Naive thymus-derived CD4-positive, alpha-beta T cell (primary cell): ENCODE measurements at regions not wholly inside any gene's neighbourhood (a gene's known extent, or its start where the extent isn't known, plus 50 kb on each side); places are given as distances from the start of the nearest gene placed in this dataset.

Experiments used
- ATAC-seq: fragments of 150-1000 bp; cut with Tn5 transposase; 2 replicates; pipeline ENCODE4 v1.10.0; 2021; ENCODE audit warnings: mild to moderate bottlenecking, moderate library complexity
- CTCF ChIA-PET: fragments of 350-600 bp; sonication (Branson Sonifier 250); formaldehyde crosslinking; loops from one replicate; lab custom pipeline; 2021; ENCODE audit warnings: antibody characterized with exemption; lab: Charles Lee
- POLR2A ChIA-PET: fragments of 350-600 bp; sonication (Branson Sonifier 250); formaldehyde crosslinking; loops from one replicate; lab custom pipeline; 2021; ENCODE audit warnings: antibody characterized with exemption, inconsistent platforms; lab: Charles Lee
- DNase-seq, 9 donors: peaks; one replicate each; pipeline versions ENCODE4 v3.0.0 to v3.0.0-alpha.2; 2020 to 2022; ENCODE audit warnings: mixed read lengths in 1 of 9
- H3K27ac ChIP-seq: one replicate; pipeline ENCODE4 v1.7.0; 2013; ENCODE audit warnings: mild to moderate bottlenecking, low read depth, low read length, moderate library complexity
- H3K27me3 ChIP-seq, 2 donors: one replicate each; pipeline ENCODE4 v1.7.0; 2013; ENCODE audit warnings: low read length in 2 of 2, mild to moderate bottlenecking in 2 of 2, moderate library complexity in 2 of 2; ENCODE audit not compliant: control insufficient read depth in 2 of 2, insufficient read depth in 2 of 2
- H3K36me3 ChIP-seq, 3 experiments: 1 replicate in 2 of 3; 2 replicates in 1 of 3; pipeline ENCODE4 v1.7.0; 2013; ENCODE audit warnings: low read length in 3 of 3, mild to moderate bottlenecking in 3 of 3, moderate library complexity in 1 of 3; ENCODE audit not compliant: insufficient read depth in 3 of 3, control insufficient read depth in 2 of 3
- H3K4me1 ChIP-seq, 2 donors: one replicate each; pipeline ENCODE4 v1.7.0; 2013; ENCODE audit warnings: low read length in 2 of 2, mild to moderate bottlenecking in 2 of 2, moderate library complexity in 1 of 2; ENCODE audit not compliant: control insufficient read depth in 2 of 2, insufficient read depth in 2 of 2
- H3K4me3 ChIP-seq: 2 replicates; pipeline ENCODE4 v1.7.0; 2013; ENCODE audit warnings: mild to moderate bottlenecking, low read length
- H3K9me3 ChIP-seq, 3 experiments: 1 replicate in 2 of 3; 2 replicates in 1 of 3; pipeline ENCODE4 v1.7.0; 2013; ENCODE audit warnings: low read length in 3 of 3; ENCODE audit not compliant: control insufficient read depth in 2 of 3
- H3K27ac Mint-ChIP-seq, 9 donors: one replicate each; pipeline ENCODE4 v1.8.0; 2020 to 2022; ENCODE audit warnings: mixed read lengths in 9 of 9, mild to moderate bottlenecking in 8 of 9, moderate library complexity in 5 of 9, inconsistent platforms in 2 of 9
- H3K27me3 Mint-ChIP-seq, 5 donors: one replicate each; pipeline ENCODE4 v1.8.0; 2021 to 2022; ENCODE audit warnings: mixed read lengths in 5 of 5, mild to moderate bottlenecking in 1 of 5
- H3K36me3 Mint-ChIP-seq, 5 donors: one replicate each; pipeline ENCODE4 v1.8.0; 2020 to 2022; ENCODE audit warnings: mixed read lengths in 5 of 5, mild to moderate bottlenecking in 3 of 5, inconsistent platforms in 1 of 5
- H3K4me1 Mint-ChIP-seq, 7 donors: one replicate each; pipeline ENCODE4 v1.8.0; 2020 to 2022; ENCODE audit warnings: mixed read lengths in 7 of 7, mild to moderate bottlenecking in 3 of 7, inconsistent platforms in 1 of 7
- H3K4me3 Mint-ChIP-seq, 10 donors: one replicate each; pipeline ENCODE4 v1.8.0; 2020 to 2022; ENCODE audit warnings: mild to moderate bottlenecking in 10 of 10, mixed read lengths in 10 of 10, moderate library complexity in 6 of 10, inconsistent platforms in 2 of 10
- H3K9me3 Mint-ChIP-seq, 11 donors: one replicate each; pipeline ENCODE4 v1.8.0; 2020 to 2022; ENCODE audit warnings: mixed read lengths in 11 of 11, mild to moderate bottlenecking in 4 of 11, inconsistent platforms in 1 of 11, moderate library complexity in 1 of 11
- intact Hi-C, 2 donors: fragments of 100-400 bp; cut with micrococcal nuclease; formaldehyde crosslinking; loops; one replicate each; pipeline ENCODE4 v1.15.1; 2023

GRCh38 chr6:93048381-93048780 lies 371.0 kb downstream of the EPHA7 start:
- Mint-ChIP-seq H3K9me3 (peaks cover 0 to 5% (median 0%) of the 10 kb centered on the region in 11 donors), H3K27me3 (no peaks in the 10 kb centered on the region), H3K36me3 (no peaks in the 10 kb centered on the region), H3K4me3 (no peak overlapping the region), H3K27ac (no peak overlapping the region), H3K4me1 (no peaks in the 10 kb centered on the region)
- no peak overlapping the region for H3K4me3 ChIP-seq
- ChIA-PET POLR2A (no interaction called here), CTCF (no interaction called here)
- no peak overlapping the region for H3K27ac ChIP-seq
- H3K9me3 ChIP-seq: no peaks in the 10 kb centered on the region
- no peaks in the 10 kb centered on the region for H3K27me3 ChIP-seq
- DNase-seq: no peak
- H3K4me1 ChIP-seq: no peaks in the 10 kb centered on the region
- intact Hi-C loops: no loop called here
- no peaks in the 10 kb centered on the region for H3K36me3 ChIP-seq
- no peak for ATAC-seq

DNA sequence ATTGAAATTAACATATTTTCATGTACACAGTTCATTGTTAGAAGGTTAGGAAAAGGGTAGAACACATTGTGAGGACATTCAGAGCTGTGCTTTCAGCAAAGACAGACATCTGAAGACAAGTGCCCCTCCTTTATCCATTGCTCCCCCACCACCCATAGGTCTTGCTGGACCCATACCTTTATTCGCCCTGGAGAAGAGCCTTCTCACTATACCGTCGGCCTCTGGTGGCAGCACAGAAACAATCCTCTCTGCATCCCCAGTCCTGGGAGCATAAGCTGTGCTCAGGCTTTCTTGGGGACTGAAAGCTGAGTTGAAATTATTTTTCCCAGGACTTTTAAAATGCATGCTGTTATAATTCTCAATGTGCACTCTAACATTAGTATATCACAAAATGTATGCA lies 372.3 kb downstream of the EPHA7 start:
- H3K36me3 ChIP-seq: no peaks in the 10 kb centered on the region
- no peak overlapping the region for H3K4me3 Mint-ChIP-seq
- no peak overlapping the region for H3K27ac Mint-ChIP-seq
- peaks cover 0 to 5% (median 0%) of the 10 kb centered on the region in 11 donors for H3K9me3 Mint-ChIP-seq
- no peaks in the 10 kb centered on the region for H3K36me3 Mint-ChIP-seq
- DNase-seq (no peak), ATAC-seq (no peak)
- H3K9me3 ChIP-seq: no peaks in the 10 kb centered on the region
- no peaks in the 10 kb centered on the region for H3K27me3 Mint-ChIP-seq
- POLR2A ChIA-PET: no interaction called here
- intact Hi-C loops: no loop called here
- no peaks in the 10 kb centered on the region for H3K4me1 ChIP-seq
- CTCF ChIA-PET: no interaction called here
- H3K27ac ChIP-seq: no peak overlapping the region
- no peak overlapping the region for H3K4me3 ChIP-seq
- no peaks in the 10 kb centered on the region for H3K4me1 Mint-ChIP-seq
- H3K27me3 ChIP-seq: no peaks in the 10 kb centered on the region

DNA sequence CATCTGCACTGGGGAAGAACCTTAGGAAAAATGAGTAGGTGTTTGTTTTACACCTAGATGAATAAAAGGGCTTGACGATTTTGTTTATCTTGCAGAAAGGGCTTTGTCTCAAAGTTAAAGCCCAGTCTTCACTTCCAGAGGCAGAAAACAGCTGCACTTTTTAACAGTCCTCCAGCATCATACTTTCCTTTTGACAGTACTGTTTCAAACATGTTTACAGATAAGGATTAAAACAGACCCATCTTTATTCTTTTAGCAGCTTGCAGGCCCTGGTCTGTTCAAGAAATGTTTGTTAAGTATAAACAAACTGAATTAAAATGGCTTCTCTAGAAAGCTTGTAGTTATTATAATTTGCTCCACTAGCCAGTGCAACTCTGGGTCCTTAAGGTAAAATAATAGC lies 374.2 kb downstream of the EPHA7 start:
- no peak overlapping the region for H3K27ac ChIP-seq
- Mint-ChIP-seq H3K27ac (no peak overlapping the region), H3K9me3 (peaks cover 0 to 5% (median 0%) of the 10 kb centered on the region in 11 donors), H3K36me3 (no peaks in the 10 kb centered on the region), H3K4me3 (no peak overlapping the region), H3K4me1 (peaks cover 0 to 4% (median 0%) of the 10 kb centered on the region in 7 donors), H3K27me3 (no peaks in the 10 kb centered on the region)
- DNase-seq: no peak
- H3K27me3 ChIP-seq: no peaks in the 10 kb centered on the region
- POLR2A ChIA-PET: no interaction called here
- no peak overlapping the region for H3K4me3 ChIP-seq
- H3K9me3 ChIP-seq: no peaks in the 10 kb centered on the region
- H3K4me1 ChIP-seq: no peaks in the 10 kb centered on the region
- no peaks in the 10 kb centered on the region for H3K36me3 ChIP-seq
- CTCF ChIA-PET: no interaction called here
- intact Hi-C loops: no loop called here
- ATAC-seq: no peak

DNA sequence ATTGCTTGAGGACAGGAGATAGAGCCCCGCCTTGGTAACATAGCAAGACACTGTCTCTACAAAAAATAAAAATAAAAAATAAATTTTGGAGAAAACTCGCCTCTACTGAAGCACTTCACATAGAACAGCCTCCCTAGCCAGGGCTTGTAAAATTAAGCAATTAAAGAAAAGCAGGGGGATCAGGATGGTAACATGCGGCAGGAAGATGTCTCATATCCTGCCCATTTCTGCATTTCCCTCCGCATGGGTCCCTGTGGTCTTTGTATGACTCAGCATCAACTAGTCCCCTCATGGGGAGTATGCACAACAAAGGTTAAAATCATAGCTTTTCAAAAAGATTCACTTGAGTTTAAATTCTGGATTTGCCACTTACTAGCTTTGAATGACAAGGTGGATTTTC lies 379.0 kb downstream of the EPHA7 start:
- H3K9me3 Mint-ChIP-seq: peaks cover 0 to 30% (median 10%) of the 10 kb centered on the region in 11 donors
- peaks cover 0 to 4% (median 0%) of the 10 kb centered on the region in 7 donors for H3K4me1 Mint-ChIP-seq
- no peak overlapping the region for H3K4me3 ChIP-seq
- ATAC-seq (peak; percentile 26), DNase-seq (no peak)
- POLR2A ChIA-PET: no interaction called here
- H3K27ac ChIP-seq: no peak overlapping the region
- H3K4me3 Mint-ChIP-seq: no peak overlapping the region
- no peaks in the 10 kb centered on the region for H3K4me1 ChIP-seq
- H3K36me3 ChIP-seq: no peaks in the 10 kb centered on the region
- peaks cover 0 to 9% (median 4%) of the 10 kb centered on the region in 3 experiments for H3K9me3 ChIP-seq
- intact Hi-C loops: no loop called here
- H3K36me3 Mint-ChIP-seq: no peaks in the 10 kb centered on the region
- no peaks in the 10 kb centered on the region for H3K27me3 ChIP-seq
- CTCF ChIA-PET: no interaction called here
- no peaks in the 10 kb centered on the region for H3K27me3 Mint-ChIP-seq
- H3K27ac Mint-ChIP-seq: no peak overlapping the region

- no peaks in the 10 kb centered on the region for H3K4me1 ChIP-seq
- Mint-ChIP-seq H3K27ac (no peak overlapping the region), H3K4me1 (peaks cover 0 to 4% (median 0%) of the 10 kb centered on the region in 7 donors), H3K4me3 (no peak overlapping the region), H3K9me3 (peaks cover 0 to 37% (median 16%) of the 10 kb centered on the region in 11 donors), H3K36me3 (no peaks in the 10 kb centered on the region), H3K27me3 (no peaks in the 10 kb centered on the region)
- peaks cover 0 to 9% (median 4%) of the 10 kb centered on the region in 3 experiments for H3K9me3 ChIP-seq
- ChIA-PET CTCF (no interaction called here), POLR2A (no interaction called here)
- no peak overlapping the region for H3K27ac ChIP-seq
- ATAC-seq (no peak), DNase-seq (no peak)
- no peaks in the 10 kb centered on the region for H3K36me3 ChIP-seq
- H3K4me3 ChIP-seq: no peak overlapping the region
- H3K27me3 ChIP-seq: no peaks in the 10 kb centered on the region
- intact Hi-C loops: no loop called here
Observed at GRCh38 chr6:93036835-93037234, 382.5 kb downstream of the EPHA7 start.

DNA sequence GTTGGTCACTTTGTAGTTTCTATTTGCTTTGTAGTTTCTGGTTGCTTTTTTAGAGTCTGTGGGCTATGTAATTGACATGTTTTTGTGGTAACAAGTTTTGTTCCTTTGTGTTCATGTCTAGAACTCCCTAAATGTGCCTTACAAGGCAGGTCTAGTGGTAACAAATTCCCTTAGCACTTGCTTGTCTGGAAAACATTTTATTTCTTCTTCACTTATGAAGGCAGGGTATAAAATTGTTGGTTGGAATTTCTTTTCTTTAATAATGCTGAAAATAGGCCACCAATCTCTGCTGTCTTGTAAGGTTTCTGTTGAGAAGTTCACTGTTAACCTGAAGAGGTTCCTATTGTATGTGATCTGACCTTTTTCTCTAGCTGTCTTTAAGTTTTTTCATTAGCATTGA lies 383.6 kb downstream of the EPHA7 start:
- H3K27me3 ChIP-seq: no peaks in the 10 kb centered on the region
- DNase-seq: no peak
- intact Hi-C loops: no loop called here
- no peak for ATAC-seq
- no peaks in the 10 kb centered on the region for H3K27me3 Mint-ChIP-seq
- peaks cover 0 to 37% (median 16%) of the 10 kb centered on the region in 11 donors for H3K9me3 Mint-ChIP-seq
- H3K27ac ChIP-seq: no peak overlapping the region
- CTCF ChIA-PET: no interaction called here
- H3K4me1 ChIP-seq: no peaks in the 10 kb centered on the region
- H3K4me3 Mint-ChIP-seq: no peak overlapping the region
- H3K36me3 Mint-ChIP-seq: no peaks in the 10 kb centered on the region
- peaks cover 0 to 9% (median 4%) of the 10 kb centered on the region in 3 experiments for H3K9me3 ChIP-seq
- POLR2A ChIA-PET: no interaction called here
- H3K27ac Mint-ChIP-seq: no peak overlapping the region
- H3K36me3 ChIP-seq: no peaks in the 10 kb centered on the region
- H3K4me3 ChIP-seq: no peak overlapping the region
- peaks cover 0 to 4% (median 0%) of the 10 kb centered on the region in 7 donors for H3K4me1 Mint-ChIP-seq

GRCh38 chr6:93021235-93021915 lies 398.0 kb downstream of the EPHA7 start:
- ChIA-PET POLR2A (no interaction called here), CTCF (no interaction called here)
- Histone ChIP-seq H3K27ac (no peak overlapping the region), H3K9me3 (peaks cover 0 to 6% (median 0%) of the 10 kb centered on the region in 3 experiments), H3K4me1 (no peaks in the 10 kb centered on the region), H3K4me3 (no peak overlapping the region), H3K27me3 (no peaks in the 10 kb centered on the region), H3K36me3 (no peaks in the 10 kb centered on the region)
- H3K27me3 Mint-ChIP-seq: no peaks in the 10 kb centered on the region
- H3K4me3 Mint-ChIP-seq: no peak overlapping the region
- H3K36me3 Mint-ChIP-seq: no peaks in the 10 kb centered on the region
- H3K4me1 Mint-ChIP-seq: no peaks in the 10 kb centered on the region
- H3K9me3 Mint-ChIP-seq: peaks cover 0 to 31% (median 6%) of the 10 kb centered on the region in 11 donors
- ATAC-seq: no peak
- H3K27ac Mint-ChIP-seq: no peak overlapping the region
- intact Hi-C loops: no loop called here
- no peak for DNase-seq
